RPMI8226 (cell line): ENCODE measurements at regions not wholly inside any gene's neighbourhood (a gene's known extent, or its start where the extent isn't known, plus 50 kb on each side); places are given as distances from the start of the nearest gene placed in this dataset.
A peak's percentile ranks its signal among the peaks of the same experiment; 100 is the strongest.

Experiments
- DNase-seq: peaks from one replicate; pipeline ENCODE4 v3.0.0-alpha.2; 2015

DNA sequence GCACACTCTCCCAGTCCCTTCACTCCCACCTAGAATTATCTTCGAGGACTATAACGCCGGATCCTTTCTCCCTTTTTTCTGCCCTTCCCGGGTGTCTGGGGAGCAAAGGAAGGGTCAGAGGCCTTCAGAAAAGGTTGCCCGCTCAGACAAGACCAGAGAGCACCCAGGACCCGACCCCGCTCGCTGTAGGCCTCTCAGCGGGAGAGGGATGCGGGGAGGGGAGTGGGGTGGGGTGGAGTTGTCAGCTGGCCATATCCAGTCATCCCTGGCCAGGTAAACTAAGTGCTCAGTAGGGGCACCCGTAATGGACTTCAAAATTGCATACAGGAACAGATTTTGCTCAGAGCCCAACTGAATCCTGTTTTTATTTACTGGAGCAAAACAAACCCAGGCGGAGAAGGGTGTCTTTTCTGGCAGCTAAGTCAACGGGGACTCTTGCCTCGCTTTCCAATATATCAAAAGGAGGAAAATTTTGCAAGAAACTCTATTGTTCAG lies 65.0 kb downstream of the NOL4 start:
- no peak for DNase-seq

DNA sequence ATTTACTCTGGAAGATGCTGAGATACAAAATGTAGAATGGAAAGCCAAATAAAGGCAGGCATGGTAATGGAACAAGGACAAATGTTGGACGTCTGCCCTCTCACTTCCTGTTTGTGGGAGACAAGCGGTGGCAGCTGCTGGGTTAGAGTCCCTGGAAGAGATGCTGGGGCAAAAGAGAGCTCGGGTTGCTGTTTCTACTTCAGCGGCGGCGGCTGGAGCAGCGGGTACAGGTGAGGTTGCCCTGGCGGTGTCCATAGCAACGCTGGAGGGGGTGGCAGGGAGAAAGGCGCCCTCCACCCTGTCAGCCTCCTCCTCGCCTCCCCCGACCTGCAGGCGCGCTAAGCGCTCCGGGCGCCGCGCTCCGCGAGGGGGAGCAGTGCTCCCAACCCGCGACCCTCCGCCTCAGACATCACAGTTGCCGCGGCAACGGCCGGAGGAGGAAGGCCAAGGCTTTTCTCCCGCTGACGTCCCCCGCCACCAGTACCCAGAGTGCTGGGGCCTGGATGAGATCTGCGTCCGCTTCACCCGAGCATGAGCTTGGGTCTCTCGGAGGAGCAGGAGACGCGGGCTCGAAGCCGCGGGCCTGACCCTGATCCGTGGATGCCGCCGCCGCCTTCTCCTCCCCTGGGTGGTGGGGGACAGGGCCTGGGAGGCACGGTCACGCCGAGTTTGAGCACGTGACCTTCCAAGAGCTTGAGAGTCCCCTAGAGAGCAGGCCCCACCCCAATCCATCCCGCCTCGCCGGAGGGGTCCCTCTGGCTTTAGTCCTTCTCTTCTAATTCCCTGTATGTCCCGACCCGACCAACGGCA lies 65.6 kb downstream of the NOL4 start:
- peak; percentile 33 for DNase-seq

DNA sequence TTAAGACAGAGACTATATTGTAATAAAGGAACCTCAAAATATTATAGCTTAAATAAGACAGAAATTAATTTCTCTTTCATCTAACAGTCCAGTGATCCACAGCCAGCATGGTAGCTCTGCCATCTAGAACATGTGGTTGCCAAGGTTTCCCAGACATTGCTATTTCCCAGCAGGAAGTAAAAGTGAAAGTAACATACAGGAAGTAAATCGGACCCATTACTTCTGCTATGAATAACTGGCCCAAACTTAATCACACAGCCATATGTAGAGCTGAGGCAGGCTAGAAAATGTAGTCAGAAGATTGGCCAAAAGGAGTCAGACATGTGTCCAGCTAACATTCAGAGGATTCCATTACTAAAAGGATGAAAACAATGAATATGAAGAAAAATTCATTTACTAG lies 71.0 kb downstream of the NOL4 start:
- DNase-seq: no peak

DNA sequence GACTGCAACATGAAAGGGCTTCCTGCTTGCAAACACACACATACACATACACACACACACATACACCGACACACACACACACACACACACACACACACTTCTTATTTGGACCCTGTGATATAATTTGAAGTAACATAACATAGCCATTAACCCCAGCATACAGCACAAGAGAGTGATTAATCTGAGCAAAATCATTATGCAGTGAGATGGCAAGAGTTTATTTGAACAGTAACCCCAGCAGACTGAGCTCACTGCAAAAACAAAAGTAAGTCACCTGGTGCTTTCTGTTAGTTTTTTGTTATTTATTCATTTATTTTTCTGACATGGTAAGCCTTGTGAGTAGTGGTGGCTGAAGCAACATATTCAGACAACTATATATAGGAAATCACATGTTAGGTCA lies 93.7 kb downstream of the NOL4 start:
- DNase-seq: no peak

DNA sequence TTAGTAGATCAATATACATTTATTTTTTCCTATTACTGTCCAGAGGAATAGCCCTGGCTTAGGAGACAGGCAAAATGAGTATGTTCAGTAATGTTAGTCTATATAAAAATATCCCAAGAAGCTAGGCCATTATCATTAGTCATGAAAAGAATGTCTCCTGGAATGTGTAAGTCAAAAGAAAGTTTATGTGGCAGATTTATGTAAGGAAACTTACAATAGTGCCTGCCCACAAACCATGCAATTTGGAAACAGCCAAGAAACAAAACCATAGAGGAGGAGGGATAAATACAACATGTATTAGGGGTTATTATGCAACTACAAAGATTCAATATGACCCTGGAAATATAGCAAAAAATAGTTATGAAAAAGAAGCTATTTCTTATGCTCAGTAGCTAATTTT lies 96.3 kb downstream of the NOL4 start:
- DNase-seq: no peak

DNA sequence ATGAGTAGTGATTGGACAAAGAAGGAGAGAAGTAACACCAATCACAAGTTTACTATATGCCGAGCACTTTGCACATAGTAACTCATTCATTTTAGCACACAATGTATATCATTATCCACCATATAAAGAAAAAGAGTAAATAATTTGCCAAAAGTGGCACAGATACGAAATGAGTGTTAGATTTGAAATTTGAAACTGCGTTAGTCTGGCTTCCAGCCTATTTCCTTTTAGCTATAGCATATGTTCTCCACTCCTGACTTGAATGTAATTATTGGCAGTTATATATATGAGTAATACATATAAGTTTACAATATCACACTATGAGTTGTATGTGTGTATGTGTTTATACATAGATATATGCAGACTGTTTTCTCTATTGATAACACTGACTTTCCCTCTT lies 98.6 kb downstream of the NOL4 start:
- DNase-seq: no peak

DNA sequence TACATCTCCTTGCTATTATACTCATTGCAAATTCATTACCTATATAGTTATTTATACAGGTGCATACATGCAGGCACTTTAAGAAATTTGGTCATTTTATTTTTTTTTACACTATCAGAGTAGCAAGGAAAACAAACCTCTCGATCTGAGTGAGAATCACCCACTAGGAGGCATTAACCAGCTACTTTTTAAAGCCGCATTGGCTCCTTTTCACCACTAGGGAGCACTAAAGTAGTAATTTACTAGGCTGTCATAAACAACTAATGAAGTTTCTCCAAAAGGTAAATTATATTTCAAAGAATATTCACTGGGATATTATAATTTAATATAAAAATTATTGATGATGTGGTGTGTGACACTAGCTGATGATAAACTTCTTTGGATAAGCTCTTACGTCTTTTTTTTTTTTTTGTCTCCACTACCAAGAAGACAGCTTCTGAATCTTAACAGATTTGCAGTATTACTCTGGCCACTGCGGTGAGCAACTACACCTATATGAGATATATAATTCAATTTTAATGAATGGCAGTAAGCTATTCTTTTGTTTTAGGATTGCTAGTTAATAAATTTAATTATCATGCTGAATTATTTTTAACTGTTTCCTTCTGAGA lies 101.9 kb downstream of the NOL4 start:
- peak; percentile 78 for DNase-seq

DNA sequence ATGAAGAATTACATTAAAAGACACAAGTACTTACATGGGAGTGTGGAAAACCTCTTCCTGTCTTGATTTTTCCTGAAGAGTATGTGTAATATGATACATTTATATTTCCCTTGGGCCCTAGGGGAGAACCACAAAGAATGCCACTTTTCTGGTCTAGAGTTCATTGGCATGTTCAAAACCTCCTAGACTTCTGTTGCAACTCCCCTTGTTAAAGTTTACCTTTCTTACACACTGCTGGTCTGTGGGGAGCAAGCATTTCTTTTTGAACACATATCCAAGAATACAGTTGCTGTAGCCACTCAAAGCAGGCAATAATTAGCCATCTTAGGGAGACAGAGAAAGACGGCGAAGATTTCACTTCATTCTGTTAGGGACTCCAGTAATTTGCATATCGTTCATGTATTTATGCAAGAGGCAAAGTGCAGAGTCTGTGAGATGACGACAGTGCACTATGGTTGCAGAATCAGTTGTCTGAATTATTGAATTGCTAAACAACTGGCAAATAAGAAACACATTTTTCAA lies 103.5 kb downstream of the NOL4 start:
- DNase-seq: no peak

DNA sequence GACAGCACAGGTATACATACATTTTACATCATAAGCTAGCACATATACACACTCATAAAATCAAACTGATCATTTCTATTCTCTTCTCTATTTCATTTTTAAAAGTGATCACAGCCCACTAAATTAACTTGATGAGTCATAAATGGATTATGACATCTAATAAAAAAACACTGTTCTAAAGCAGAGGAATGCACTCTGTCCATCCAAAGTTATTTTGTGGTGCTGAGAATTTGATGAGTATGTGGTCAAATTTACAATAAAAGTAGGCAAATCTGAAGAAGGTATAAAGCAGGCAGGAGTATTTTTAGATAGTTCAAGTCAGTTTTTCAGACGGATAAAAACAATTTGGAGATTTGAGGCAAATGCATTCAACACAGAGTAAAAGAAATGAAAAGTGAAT lies 104.4 kb downstream of the NOL4 start:
- DNase-seq: no peak

DNA sequence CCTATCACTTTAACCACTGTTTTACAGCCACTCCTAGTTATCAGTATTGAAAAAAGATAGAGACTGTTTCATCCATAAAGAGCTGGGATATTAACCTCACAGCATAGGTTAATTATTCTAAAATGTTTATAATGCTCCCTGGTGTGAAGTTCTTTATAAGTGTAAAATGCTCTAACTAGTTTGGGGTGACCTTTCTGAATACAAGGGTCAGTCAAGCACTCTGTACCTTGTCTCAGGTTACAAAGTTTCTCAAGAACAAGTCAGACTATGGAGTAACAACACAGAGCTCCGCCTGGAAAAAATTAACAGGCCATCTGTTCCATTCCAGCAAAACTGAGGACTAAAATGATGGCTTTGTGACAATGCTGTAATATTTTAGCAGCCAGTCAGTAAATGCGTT lies 107.4 kb downstream of the NOL4 start:
- no peak for DNase-seq

DNA sequence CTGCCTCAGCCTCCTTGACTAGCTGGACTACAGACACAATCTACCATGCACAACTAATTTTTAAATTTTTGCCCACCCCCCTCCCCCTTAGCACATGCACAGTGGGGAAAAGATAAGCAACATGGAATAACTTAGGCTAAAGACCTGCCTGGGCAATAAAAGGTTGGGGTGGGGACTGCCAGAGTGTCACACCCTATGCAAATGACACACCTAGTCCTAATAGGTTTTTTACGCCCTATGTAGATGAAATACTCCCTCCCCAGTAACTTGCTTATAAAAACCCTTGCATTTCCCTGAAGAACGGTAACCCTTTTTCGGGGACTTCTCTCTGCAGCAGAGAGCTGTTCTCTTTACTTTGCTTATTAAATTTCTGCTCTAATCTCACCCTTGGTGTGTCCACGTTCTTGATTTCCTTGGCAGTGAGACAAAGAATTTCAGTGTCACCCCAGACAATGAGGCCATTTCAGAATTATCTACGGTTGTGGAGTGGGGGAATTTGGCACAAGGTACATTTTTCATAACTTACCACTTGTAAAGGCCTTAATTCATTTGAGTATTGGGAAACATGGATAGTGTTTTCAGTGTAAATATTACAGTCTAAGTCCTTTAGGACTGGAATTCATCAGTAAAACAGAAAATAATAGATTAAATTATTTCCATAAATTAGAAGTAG lies 109.2 kb downstream of the NOL4 start:
- DNase-seq: no peak

DNA sequence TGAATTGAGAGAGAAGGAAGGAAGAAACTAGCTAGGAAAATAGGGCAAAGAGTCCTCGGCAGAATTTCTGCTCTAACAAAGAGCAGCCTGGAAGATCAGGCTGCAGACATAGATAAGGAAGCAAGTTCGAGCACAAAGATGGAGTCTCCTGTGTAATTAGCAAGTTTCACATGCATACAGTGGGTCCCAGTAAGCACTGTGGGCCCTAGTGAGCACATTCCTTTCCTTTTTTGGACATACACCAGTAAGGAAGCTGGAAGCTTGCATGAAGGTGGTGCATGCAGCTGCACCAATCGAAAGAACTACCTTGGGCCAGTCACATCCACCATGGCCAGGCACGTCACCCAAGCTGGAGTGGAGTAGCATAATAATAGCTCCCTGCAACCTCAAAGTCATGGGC lies 109.7 kb downstream of the NOL4 start:
- no peak for DNase-seq

DNA sequence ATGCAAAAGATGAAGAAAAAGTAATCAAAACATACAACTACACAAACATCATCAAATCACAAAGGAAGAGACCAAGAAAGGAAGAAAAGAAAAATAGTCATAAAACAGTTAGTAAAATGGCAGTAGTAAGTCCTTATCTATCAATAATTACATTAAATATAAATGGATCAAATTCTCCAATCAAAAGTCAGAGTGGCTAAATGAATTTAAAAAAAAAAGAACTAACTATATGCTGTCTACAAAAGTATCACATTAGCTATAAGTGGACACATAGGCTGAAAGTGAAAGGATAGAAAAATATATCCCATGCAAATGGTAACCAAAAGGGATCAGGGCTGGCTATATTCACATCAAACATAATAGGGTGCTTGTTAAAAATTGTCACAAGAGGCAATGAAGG lies 116.5 kb downstream of the NOL4 start:
- no peak for DNase-seq

DNA sequence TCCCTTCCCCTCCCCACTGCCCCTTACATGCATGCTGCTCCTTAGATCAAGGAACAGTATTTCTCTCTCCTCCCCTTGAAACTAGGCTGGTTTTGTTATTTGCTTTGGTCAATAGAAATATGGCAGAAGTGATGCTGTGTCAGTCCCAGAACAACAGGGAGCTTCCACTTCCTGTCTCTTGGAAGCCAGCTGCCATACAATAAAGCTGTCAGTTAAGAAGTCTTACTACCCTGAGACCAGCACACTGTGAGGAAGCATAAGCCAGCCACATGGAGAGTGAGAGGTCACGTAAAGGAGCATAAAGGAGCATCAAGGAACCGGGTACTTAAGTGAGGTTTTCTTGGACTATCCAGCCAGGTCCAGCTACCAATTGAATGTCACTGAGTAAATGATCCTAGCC lies 126.6 kb downstream of the NOL4 start:
- DNase-seq: no peak

DNA sequence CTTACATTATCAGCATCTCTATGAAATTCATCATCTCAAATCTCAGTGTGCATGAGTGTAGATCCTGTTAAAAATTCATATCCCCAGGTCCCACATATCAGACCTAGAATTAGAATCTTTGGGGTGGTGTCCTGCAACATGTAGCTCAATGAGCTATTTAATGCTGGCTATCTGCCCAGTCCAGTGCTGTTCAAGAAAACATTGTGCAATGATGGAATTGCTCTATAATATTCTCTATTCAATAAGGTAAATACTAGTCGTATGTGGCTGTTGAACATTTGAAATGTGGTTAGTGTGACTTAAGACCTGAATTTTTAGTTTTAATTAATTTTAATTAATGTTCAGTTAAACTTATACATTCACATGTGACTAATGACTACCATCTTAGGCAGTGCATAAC lies 127.4 kb downstream of the NOL4 start:
- no peak for DNase-seq

DNA sequence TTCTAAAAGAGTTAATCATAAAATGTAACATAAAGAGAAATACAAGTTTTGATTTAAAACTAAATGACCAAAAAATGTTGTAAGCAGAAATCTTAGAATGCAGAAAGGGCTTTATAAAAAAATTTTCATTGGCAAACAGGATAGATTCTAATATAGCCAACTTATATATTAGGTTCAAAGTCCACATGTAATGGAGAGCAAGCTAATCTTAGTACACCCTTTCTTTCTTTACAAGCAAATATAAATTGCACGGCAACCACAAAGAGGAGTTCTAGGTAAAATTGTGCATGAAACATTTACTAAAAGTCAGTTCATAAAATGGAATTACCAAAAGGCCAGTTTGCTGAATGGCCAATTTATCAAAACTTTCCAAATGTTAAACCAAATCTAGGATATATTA lies 130.6 kb downstream of the NOL4 start:
- DNase-seq: no peak

DNA sequence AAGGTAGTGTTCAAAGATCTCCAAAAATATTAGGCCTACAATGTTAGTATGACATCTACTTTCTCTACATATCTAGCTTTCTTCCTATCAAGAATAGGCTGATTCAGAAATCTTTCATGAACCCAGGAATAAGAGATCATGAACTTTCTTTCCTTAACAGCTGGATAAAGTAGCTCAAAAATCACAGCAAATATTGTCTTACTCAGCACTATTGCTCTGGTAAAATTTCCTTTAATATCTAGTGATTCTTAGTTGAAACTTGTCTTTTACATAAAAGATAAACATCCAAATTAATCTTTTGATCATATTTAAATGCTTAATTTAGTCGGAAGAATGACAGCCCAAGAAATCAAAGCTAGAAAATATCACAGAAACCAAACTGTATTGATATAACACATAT lies 131.9 kb downstream of the NOL4 start:
- no peak for DNase-seq

DNA sequence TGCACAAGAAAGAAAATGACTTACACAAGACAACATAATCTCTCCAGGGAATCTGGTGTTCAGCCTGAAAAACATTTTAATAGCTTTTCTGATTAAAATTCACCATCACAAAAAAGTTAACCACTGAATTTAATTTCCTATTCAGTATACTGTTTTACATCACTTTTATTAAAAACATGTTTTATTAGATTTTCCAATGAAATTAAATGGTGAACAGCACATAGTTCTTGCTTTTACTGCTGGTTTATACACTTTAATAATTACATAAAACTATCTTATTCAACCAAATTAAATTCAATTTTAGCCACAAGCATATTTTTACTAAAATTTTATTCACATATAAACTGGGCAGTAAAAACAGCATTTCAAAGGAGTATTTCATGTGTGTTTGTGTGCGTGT lies 138.3 kb downstream of the NOL4 start:
- no peak for DNase-seq

DNA sequence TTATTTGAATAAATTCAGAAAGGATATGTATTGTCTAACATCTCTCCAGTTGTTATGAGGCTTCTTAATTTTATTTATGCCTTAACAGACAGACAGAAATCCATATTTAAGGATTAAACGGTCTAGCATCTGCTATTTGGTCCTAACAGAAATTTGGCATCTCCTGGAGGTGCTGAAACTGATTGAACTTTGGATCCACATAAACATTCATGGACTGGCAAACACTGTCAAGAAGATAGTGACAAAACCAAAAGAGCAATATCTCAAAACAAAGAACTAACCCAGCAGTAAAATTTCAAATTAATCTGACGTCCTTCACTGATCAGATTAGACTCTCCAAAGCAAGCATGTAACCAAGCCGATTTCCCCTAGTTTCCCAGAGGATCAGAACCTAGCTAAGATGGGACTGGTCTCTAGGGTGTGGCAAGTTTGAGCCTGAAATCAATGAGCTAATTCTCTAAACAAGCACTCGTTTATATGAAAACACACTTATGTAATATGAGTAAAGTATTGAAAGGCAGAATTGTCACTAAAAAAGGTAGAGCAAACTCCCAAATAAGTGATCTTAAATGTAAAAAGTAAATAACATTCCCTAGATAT lies 139.5 kb downstream of the NOL4 start:
- no peak for DNase-seq

DNA sequence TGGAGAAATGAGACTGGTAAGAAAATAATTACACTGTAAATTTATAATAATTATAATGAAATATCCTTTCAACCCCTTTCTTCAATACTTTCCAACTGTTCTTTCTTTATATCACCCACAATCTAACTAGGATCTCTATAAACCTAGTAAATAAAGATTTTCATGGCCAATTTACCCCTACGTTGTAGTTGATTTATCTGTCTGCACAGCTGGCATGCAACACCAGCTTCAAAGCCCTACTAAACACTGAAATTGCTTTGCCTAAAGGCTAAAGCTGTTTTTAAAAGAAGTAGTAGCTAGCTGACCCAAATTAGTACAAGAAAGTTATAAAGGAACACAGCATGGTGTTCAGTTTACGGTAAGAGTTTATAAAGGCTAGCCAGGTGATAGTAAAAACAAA lies 140.1 kb downstream of the NOL4 start:
- no peak for DNase-seq

DNA sequence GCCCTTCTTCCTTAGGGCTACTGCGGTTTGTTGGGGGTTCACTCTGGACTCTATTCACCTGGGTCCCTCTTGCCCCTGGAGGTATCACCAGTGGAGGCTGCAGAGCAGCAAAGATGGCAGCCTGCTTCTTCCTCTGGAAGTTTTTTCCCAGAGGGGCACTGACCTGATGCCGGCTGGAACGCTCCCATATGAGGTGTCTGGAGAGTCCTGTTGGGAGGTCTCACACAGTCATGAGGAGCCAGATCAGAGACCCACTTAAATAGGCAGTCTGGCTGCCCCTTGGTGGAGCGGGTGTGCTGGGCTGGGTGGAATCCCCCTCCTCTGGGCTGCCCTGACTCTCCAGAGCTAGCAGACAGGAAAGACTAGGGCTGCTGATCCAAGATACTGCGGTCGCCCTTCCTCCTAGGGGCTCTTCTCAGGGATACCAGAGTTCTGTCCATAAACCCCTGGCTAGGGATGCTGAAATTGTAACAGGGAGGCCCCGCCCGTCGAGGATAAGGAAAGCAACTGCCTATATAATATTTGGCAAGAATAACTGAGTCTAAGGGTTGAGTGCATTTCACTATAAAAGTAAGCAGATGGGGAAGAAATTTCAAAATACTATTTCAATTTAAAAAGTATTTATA lies 140.7 kb downstream of the NOL4 start:
- no peak for DNase-seq

DNA sequence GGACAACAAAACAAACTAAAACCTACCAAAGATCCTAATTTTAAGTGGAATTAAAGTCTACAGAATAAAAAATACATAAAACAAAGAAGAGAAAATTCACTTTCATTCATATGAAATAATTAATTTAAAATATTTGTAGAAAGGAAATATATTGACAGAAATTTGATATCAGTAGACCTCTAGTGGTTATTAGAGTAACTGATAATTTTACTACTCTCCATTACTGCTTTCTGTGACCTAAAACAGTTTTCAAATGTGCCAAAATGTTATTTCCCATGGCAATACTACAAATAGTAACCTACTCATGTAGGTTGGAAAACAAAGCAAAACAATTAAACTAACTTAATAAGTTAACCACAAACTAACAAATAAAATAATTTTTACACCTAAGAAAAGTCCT lies 147.1 kb downstream of the NOL4 start:
- no peak for DNase-seq
